ENCODE measurements at regions not wholly inside any gene's neighbourhood (a gene's known extent, or its start where the extent isn't known, plus 50 kb on each side); places are given as distances from the start of the nearest gene placed in this dataset.

- no peak overlapping the region for H3K4me3 ChIP-seq (ENCODE audit: low read length)
- DNase-seq (ENCODE audit: low read depth) = no peak
- TF ChIP-seq, protein P1, sequence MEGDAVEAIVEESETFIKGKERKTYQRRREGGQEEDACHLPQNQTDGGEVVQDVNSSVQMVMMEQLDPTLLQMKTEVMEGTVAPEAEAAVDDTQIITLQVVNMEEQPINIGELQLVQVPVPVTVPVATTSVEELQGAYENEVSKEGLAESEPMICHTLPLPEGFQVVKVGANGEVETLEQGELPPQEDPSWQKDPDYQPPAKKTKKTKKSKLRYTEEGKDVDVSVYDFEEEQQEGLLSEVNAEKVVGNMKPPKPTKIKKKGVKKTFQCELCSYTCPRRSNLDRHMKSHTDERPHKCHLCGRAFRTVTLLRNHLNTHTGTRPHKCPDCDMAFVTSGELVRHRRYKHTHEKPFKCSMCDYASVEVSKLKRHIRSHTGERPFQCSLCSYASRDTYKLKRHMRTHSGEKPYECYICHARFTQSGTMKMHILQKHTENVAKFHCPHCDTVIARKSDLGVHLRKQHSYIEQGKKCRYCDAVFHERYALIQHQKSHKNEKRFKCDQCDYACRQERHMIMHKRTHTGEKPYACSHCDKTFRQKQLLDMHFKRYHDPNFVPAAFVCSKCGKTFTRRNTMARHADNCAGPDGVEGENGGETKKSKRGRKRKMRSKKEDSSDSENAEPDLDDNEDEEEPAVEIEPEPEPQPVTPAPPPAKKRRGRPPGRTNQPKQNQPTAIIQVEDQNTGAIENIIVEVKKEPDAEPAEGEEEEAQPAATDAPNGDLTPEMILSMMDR (IDR thresholded peaks at IDR 0.05; ENCODE audit: insufficient read depth, low read depth, low read length, missing control alignments) = no peak
These were observed 68.1 kb upstream of the PLEKHG7 start for GRCh38 chr12:92634730-92635129.

DNA sequence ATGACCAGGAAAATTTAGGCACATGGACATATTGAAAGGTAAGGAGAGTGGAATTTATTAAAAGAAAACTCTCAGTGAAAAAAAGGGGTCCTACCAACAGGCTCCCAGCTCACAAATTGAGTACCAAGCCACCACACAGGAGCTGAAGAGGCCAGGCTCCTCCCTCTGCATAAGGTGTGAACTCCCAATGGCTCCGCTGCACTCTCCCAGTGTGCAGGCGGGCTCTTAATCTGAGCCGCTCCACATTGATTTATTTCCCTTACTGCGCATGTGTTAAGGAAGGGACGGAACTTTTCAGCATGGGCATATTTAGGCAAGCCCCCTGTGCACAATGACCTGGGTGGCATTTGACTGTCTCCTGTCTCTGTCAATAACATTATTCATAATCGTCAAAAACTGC lies 68.6 kb upstream of the PLEKHG7 start:
- no peak overlapping the region for H3K4me3 ChIP-seq (ENCODE audit: low read length)
- no peak for DNase-seq (ENCODE audit: low read depth)
- TF ChIP-seq, protein P1 (IDR thresholded peaks at IDR 0.05; ENCODE audit: insufficient read depth, low read depth, low read length, missing control alignments) = no peak

- TF ChIP-seq, protein P1 (IDR thresholded peaks at IDR 0.05; ENCODE audit: insufficient read depth, low read depth, low read length, missing control alignments) = no peak
- H3K4me3 ChIP-seq (ENCODE audit: low read length) = no peak overlapping the region
- no peak for DNase-seq (ENCODE audit: low read depth)
These were observed 71.8 kb upstream of the PLEKHG7 start for GRCh38 chr12:92630968-92631367.

- DNase-seq (ENCODE audit: low read depth) = no peak
- TF ChIP-seq, protein P1 (IDR thresholded peaks at IDR 0.05; ENCODE audit: insufficient read depth, low read depth, low read length, missing control alignments) = no peak
- H3K4me3 ChIP-seq (ENCODE audit: low read length) = no peak overlapping the region
These were observed 73.3 kb upstream of the PLEKHG7 start for GRCh38 chr12:92629349-92630065.

DNA sequence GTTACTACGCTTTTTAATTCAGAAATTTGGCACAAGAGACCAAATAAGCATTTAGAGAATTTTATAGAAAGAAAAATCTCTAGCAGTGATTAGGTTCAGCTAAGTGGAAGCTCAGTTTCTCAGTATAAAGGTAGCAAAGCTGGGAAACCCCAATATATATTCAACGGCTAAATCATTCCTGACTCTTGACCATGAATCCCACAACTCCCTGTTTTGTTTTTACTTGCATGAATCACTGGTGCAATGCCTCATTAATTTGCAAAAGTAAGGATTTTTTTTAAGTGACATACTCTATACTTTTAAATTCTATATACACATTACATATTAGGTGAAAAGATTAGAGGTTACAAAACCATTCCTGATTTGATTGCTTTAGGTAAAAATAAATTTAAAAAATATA lies 74.3 kb upstream of the PLEKHG7 start:
- no peak overlapping the region for H3K4me3 ChIP-seq (ENCODE audit: low read length)
- no peak for DNase-seq (ENCODE audit: low read depth)
- TF ChIP-seq, protein P1 (IDR thresholded peaks at IDR 0.05; ENCODE audit: insufficient read depth, low read depth, low read length, missing control alignments) = no peak

GRCh38 chr12:92627511-92627910 lies 75.3 kb upstream of the PLEKHG7 start:
- H3K4me3 ChIP-seq (ENCODE audit: low read length) = no peak overlapping the region
- TF ChIP-seq, protein P1 (IDR thresholded peaks at IDR 0.05; ENCODE audit: insufficient read depth, low read depth, low read length, missing control alignments) = no peak
- no peak for DNase-seq (ENCODE audit: low read depth)
